Skeletal muscle cell (primary cell): ENCODE measurements at regions not wholly inside any gene's neighbourhood (a gene's known extent, or its start where the extent isn't known, plus 50 kb on each side); places are given as distances from the start of the nearest gene placed in this dataset.
A peak's percentile ranks its signal among the peaks of the same experiment; 100 is the strongest.
"Not testable (repeated sequence)": the region's sequence is repeated elsewhere in the genome, so short reads cannot be mapped to it uniquely, and the experiment has no call there.

Experiments
- DNase-seq: peaks from one replicate; pipeline ENCODE4 v3.0.0-alpha.2; 2010; ENCODE audit warnings: low read depth
- H3K4me3 ChIP-seq: 2 replicates; pipeline ENCODE4 v1.5.1; 2011; ENCODE audit warnings: low read depth, mild to moderate bottlenecking, control low read depth, low read length, moderate library complexity

- no peak overlapping the region for H3K4me3 ChIP-seq
- no peak for DNase-seq
Measured at GRCh38 chr13:32828711-32829110, 187.5 kb upstream of the KL start.

GRCh38 chr13:32829269-32829668, 187.0 kb upstream of the KL start:
- H3K4me3 ChIP-seq: no peak overlapping the region
- no peak for DNase-seq

GRCh38 chr13:32829676-32830335, 186.4 kb upstream of the KL start:
- DNase-seq: no peak
- no peak overlapping the region for H3K4me3 ChIP-seq

- H3K4me3 ChIP-seq: no peak overlapping the region
Measured at GRCh38 chr13:32830336-32831031, 185.7 kb upstream of the KL start.

GRCh38 chr13:32837307-32837972, 178.8 kb upstream of the KL start:
- H3K4me3 ChIP-seq: no peak overlapping the region
- no peak for DNase-seq

More at GRCh38 chr13:32830336-32831031, 185.7 kb upstream of the KL start:
- no peak for DNase-seq

- no peak overlapping the region for H3K4me3 ChIP-seq
- DNase-seq: no peak
Measured at GRCh38 chr13:32837973-32838927, 178.0 kb upstream of the KL start.

- no peak overlapping the region for H3K4me3 ChIP-seq
- DNase-seq: no peak
Measured at GRCh38 chr13:32838945-32839344, 177.3 kb upstream of the KL start.

GRCh38 chr13:32840113-32840512, 176.1 kb upstream of the KL start:
- H3K4me3 ChIP-seq: no peak overlapping the region
- DNase-seq: no peak

- DNase-seq: no peak
- no peak overlapping the region for H3K4me3 ChIP-seq
Measured at GRCh38 chr13:32840989-32841713, 175.1 kb upstream of the KL start.

GRCh38 chr13:32845952-32846950, 170.0 kb upstream of the KL start:
- no peak for DNase-seq
- H3K4me3 ChIP-seq: no peak overlapping the region

GRCh38 chr13:32847976-32848375, 168.2 kb upstream of the KL start:
- not testable (repeated sequence) for H3K4me3 ChIP-seq

GRCh38 chr13:32849369-32849768, 166.9 kb upstream of the KL start:
- no peak for DNase-seq
- no peak overlapping the region for H3K4me3 ChIP-seq

More at GRCh38 chr13:32847976-32848375, 168.2 kb upstream of the KL start:
- not testable (repeated sequence) for DNase-seq

- DNase-seq: no peak
- H3K4me3 ChIP-seq: no peak overlapping the region
Measured at GRCh38 chr13:32850316-32851052, 165.7 kb upstream of the KL start.

GRCh38 chr13:32851083-32852069, 164.8 kb upstream of the KL start:
- no peak overlapping the region for H3K4me3 ChIP-seq

GRCh38 chr13:32852526-32852925, 163.7 kb upstream of the KL start:
- peak; percentile 24 for DNase-seq
- no peak overlapping the region for H3K4me3 ChIP-seq

More at GRCh38 chr13:32851083-32852069, 164.8 kb upstream of the KL start:
- no peak for DNase-seq

GRCh38 chr13:32857077-32857476, 159.1 kb upstream of the KL start:
- H3K4me3 ChIP-seq: no peak overlapping the region
- no peak for DNase-seq
